ENCODE measurements at regions not wholly inside any gene's neighbourhood (a gene's known extent, or its start where the extent isn't known, plus 50 kb on each side); places are given as distances from the start of the nearest gene placed in this dataset.

- H3K27ac ChIP-seq = no peak overlapping the region
- H3K79me2 ChIP-seq (ENCODE audit: low read depth) = no peaks in the 10 kb centered on the region
- no peaks in the 10 kb centered on the region for H3K36me3 ChIP-seq
- DNase-seq (ENCODE audit: low spot score) = no peak
- H3F3A ChIP-seq (ENCODE audit: low read depth) = no peaks in the 10 kb centered on the region
- Mint-ChIP-seq H3K27me3 (ENCODE audit: insufficient read depth, low read depth) (no peaks in the 10 kb centered on the region), H3K4me3 (no peak overlapping the region), H3K27ac (no peak overlapping the region), H3K36me3 (no peaks in the 10 kb centered on the region), H3K4me1 (no peaks in the 10 kb centered on the region), H3K9me3 (peaks cover 4% of the 10 kb centered on the region)
- no peak overlapping the region for H2AFZ ChIP-seq (replicated peaks)
- no peak for TF ChIP-seq EZH2 (IDR thresholded peaks at IDR 0.05)
- no peak for TF ChIP-seq EZH2phosphoT487 (IDR thresholded peaks at IDR 0.05)
- TF ChIP-seq CTCF (IDR thresholded peaks at IDR 0.05) = no peak
- no peaks in the 10 kb centered on the region for H3K4me1 ChIP-seq
- no peaks in the 10 kb centered on the region for H4K20me1 ChIP-seq (ENCODE audit: low read depth)
- H3K27me3 ChIP-seq = no peaks in the 10 kb centered on the region
- no peak overlapping the region for H3K4me3 ChIP-seq
- no peak overlapping the region for H3K4me2 ChIP-seq
- no peak overlapping the region for H3K9ac ChIP-seq
- no peaks in the 10 kb centered on the region for H3K9me3 ChIP-seq (ENCODE audit: low read depth)
Measured at GRCh38 chr11:129503646-129504045, 128.0 kb downstream of the BARX2 start.

- Histone ChIP-seq H3K79me2 (ENCODE audit: low read depth) (no peaks in the 10 kb centered on the region), H3K4me2 (no peak overlapping the region), H3K9ac (no peak overlapping the region), H3K4me1 (no peaks in the 10 kb centered on the region), H3K4me3 (no peak overlapping the region), H3K9me3 (ENCODE audit: low read depth) (no peaks in the 10 kb centered on the region), H3K27me3 (no peaks in the 10 kb centered on the region), H3K36me3 (no peaks in the 10 kb centered on the region), H2AFZ (replicated peaks) (no peak overlapping the region), H3F3A (ENCODE audit: low read depth) (no peaks in the 10 kb centered on the region), H4K20me1 (ENCODE audit: low read depth) (no peaks in the 10 kb centered on the region), H3K27ac (no peak overlapping the region)
- Mint-ChIP-seq H3K4me3 (no peak overlapping the region), H3K27me3 (ENCODE audit: insufficient read depth, low read depth) (no peaks in the 10 kb centered on the region), H3K4me1 (no peaks in the 10 kb centered on the region), H3K9me3 (peaks cover 4% of the 10 kb centered on the region), H3K36me3 (no peaks in the 10 kb centered on the region), H3K27ac (no peak overlapping the region)
- no peak for TF ChIP-seq CTCF (IDR thresholded peaks at IDR 0.05)
- TF ChIP-seq EZH2 (IDR thresholded peaks at IDR 0.05) = no peak
- TF ChIP-seq EZH2phosphoT487 (IDR thresholded peaks at IDR 0.05) = no peak
- no peak for DNase-seq (ENCODE audit: low spot score)
Measured at GRCh38 chr11:129505266-129505665, 129.6 kb downstream of the BARX2 start.

- no peak overlapping the region for H3K4me2 ChIP-seq
- Mint-ChIP-seq H3K27ac (no peak overlapping the region), H3K9me3 (peaks cover 4% of the 10 kb centered on the region), H3K27me3 (ENCODE audit: insufficient read depth, low read depth) (no peaks in the 10 kb centered on the region), H3K4me1 (no peaks in the 10 kb centered on the region), H3K4me3 (no peak overlapping the region), H3K36me3 (no peaks in the 10 kb centered on the region)
- H3K9me3 ChIP-seq (ENCODE audit: low read depth) = no peaks in the 10 kb centered on the region
- TF ChIP-seq CTCF (IDR thresholded peaks at IDR 0.05) (no peak), EZH2phosphoT487 (IDR thresholded peaks at IDR 0.05) (no peak), EZH2 (IDR thresholded peaks at IDR 0.05) (no peak)
- no peak for DNase-seq (ENCODE audit: low spot score)
- no peaks in the 10 kb centered on the region for H3K79me2 ChIP-seq (ENCODE audit: low read depth)
- no peak overlapping the region for H3K9ac ChIP-seq
- H3K27ac ChIP-seq = no peak overlapping the region
- no peaks in the 10 kb centered on the region for H3F3A ChIP-seq (ENCODE audit: low read depth)
- no peaks in the 10 kb centered on the region for H3K4me1 ChIP-seq
- H4K20me1 ChIP-seq (ENCODE audit: low read depth) = no peaks in the 10 kb centered on the region
- H2AFZ ChIP-seq (replicated peaks) = no peak overlapping the region
- H3K36me3 ChIP-seq = no peaks in the 10 kb centered on the region
- no peak overlapping the region for H3K4me3 ChIP-seq
- no peaks in the 10 kb centered on the region for H3K27me3 ChIP-seq
Measured at GRCh38 chr11:129508163-129508562, 132.5 kb downstream of the BARX2 start.

Measured in neural progenitor cell (in vitro differentiated cells).